Smooth muscle cell (in vitro differentiated cells): ENCODE measurements at regions not wholly inside any gene's neighbourhood (a gene's known extent, or its start where the extent isn't known, plus 50 kb on each side); places are given as distances from the start of the nearest gene placed in this dataset. TPM values are rescaled to one million over a fixed set of nuclear protein-coding genes. Genes with fewer than 3 reads are reported as not detected.
"Not testable (repeated sequence)": the region's sequence is repeated elsewhere in the genome, so short reads cannot be mapped to it uniquely, and the experiment has no call there.

Experiments
- DNase-seq: peaks from one replicate; lab custom pipeline; 2025; ENCODE audit not compliant: unreplicated experiment; lab: John Stamatoyannopoulos, UW
- H2AFZ ChIP-seq: fragments of 200-600 bp; sonication (generic); 2 replicates; pipeline ENCODE4 v1.6.0; 2016; ENCODE audit warnings: antibody characterized with exemption, low read depth, mild to moderate bottlenecking
- H3F3A ChIP-seq: fragments of 200-600 bp; sonication (generic); 2 replicates; pipeline ENCODE4 v1.6.0; 2017; ENCODE audit warnings: antibody characterized with exemption, low read depth
- H3K27ac ChIP-seq: fragments of 200-600 bp; sonication (generic); 2 replicates; pipeline ENCODE4 v1.5.1; 2016; ENCODE audit warnings: low read depth, mild to moderate bottlenecking
- H3K27me3 ChIP-seq: fragments of 200-600 bp; sonication (generic); 2 replicates; pipeline ENCODE4 v1.6.1; 2016; ENCODE audit warnings: low read depth, mild to moderate bottlenecking
- H3K36me3 ChIP-seq: fragments of 200-600 bp; sonication (generic); 2 replicates; pipeline ENCODE4 v1.5.1; 2016; ENCODE audit warnings: low read depth
- H3K4me1 ChIP-seq: fragments of 200-600 bp; sonication (generic); 2 replicates; pipeline ENCODE4 v1.5.1; 2016; ENCODE audit warnings: low read depth
- H3K4me2 ChIP-seq: fragments of 200-600 bp; sonication (generic); 2 replicates; pipeline ENCODE4 v1.6.0; 2016; ENCODE audit warnings: mild to moderate bottlenecking
- H3K4me3 ChIP-seq: fragments of 200-600 bp; sonication (generic); 2 replicates; pipeline ENCODE4 v1.5.1; 2016; ENCODE audit warnings: mild to moderate bottlenecking
- H3K79me2 ChIP-seq: fragments of 200-600 bp; sonication (generic); 2 replicates; pipeline ENCODE4 v1.6.0; 2016; ENCODE audit warnings: low read depth, mild to moderate bottlenecking
- H3K9ac ChIP-seq: fragments of 200-600 bp; sonication (generic); 2 replicates; pipeline ENCODE4 v1.6.0; 2016; ENCODE audit warnings: low read depth
- H3K9me3 ChIP-seq: fragments of 200-600 bp; sonication (generic); replicated peaks from 2 replicates; pipeline ENCODE4 v1.5.1; 2016; ENCODE audit warnings: low read depth
- H4K20me1 ChIP-seq: fragments of 200-600 bp; sonication (generic); 2 replicates; pipeline ENCODE4 v1.6.0; 2016; ENCODE audit warnings: low read depth
- WGBS: methylation state at CpG from one replicate; pipeline ENCODE4 v1.1.7; 2016; ENCODE audit warnings: low lambda C conversion rate; 5-methylcytosine and 5-hydroxymethylcytosine counted together
- small RNA-seq: library from RNA; depleted of rRNA; stranded (forward); fragments of <200 nt; gene quantifications from one replicate; pipeline ENCODE3, GENCODE V24; 2014
- TF ChIP-seq, protein P1 (sequence below): fragments of 200-600 bp; sonication (generic); IDR thresholded peaks from 2 replicates; pipeline ENCODE4 v1.5.1; 2017; ENCODE audit warnings: borderline replicate concordance, mild to moderate bottlenecking, antibody characterized with exemption; ENCODE audit not compliant: insufficient read depth, poor library complexity, severe bottlenecking

DNA sequence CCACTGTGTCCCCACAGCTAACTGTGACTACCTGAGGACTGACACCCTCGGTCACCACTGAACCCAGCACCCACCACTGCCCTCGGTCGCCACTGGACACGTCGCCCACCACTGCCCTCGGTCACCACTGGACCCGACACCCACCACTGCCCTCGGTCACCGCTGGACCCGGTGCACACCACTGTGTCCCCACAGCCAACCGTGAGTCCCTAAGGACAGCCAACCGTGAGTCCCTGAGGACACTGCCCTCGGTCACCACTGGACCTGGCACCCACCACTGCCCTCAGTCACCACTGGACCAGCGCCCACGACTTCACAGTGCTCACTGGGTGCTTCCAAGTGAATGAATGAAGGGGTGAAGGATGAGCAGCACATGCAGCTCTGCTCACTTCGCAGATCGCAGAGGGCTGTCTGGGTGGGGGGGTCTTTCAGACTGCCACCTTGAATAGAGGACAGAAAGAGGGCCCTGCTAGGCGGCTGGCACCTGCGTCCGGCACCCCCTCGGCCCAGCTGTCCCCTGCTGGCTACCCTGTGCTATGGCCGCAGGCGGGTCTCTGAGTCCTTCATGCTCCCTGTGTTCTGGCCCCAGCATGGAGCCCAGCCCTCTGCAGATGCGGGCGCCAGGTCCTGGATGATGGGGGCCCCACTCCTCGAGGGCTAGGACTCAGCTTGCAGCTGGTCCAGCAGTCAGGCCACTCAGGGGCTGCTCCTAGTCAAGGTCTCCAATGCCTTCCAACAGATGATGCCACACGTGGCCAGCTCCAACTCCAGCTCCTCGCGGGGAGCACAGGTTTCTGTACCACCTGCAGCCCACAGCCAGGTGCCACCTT, 51.4 kb upstream of the GPC1 start:
- H3F3A ChIP-seq: no peaks in the 10 kb centered on the region

DNA sequence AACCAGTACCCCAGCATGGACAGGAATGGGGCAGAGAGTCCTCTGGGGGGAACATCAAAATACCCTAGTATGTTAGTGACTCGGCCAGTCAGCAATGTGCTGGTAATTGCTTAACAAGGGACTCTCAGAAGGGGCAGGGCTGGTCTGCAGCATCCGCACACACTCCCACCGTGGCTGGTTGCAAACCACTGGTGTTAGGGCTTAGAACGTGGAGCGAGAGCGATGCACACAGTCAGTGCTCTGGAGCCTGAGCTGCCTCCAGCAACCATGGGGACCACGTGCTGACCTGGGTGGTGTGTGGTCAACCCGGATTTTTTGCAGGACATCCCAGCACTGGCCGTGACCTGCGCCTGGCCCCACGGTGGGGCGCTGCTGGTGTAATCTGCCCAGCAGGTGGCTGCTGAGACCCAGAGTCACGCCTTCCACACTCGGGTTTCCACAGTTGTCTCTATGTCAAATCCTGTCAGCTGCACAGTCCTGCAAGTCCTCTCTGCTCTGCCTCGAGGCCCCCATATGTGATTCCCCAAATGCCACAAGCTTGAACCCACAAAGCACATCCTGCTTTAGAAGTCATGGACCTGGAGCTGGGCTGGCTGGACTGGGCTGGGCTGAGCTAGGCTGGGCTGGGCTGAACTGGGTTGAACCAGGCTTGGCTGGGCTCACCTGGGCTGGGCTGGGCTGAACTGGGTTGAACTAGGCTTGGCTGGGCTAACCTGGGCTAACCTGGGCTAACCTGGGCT, 50.6 kb upstream of the GPC1 start:
- Histone ChIP-seq H3K4me1 (no peaks in the 10 kb centered on the region), H3K27me3 (no peaks in the 10 kb centered on the region), H3K79me2 (no peaks in the 10 kb centered on the region), H3K4me3 (no peak overlapping the region), H3K9me3 (no peaks in the 10 kb centered on the region), H3K27ac (no peak overlapping the region), H3K4me2 (no peak overlapping the region), H4K20me1 (no peaks in the 10 kb centered on the region), H3K36me3 (no peaks in the 10 kb centered on the region), H2AFZ (no peak overlapping the region), H3F3A (no peaks in the 10 kb centered on the region), H3K9ac (no peak overlapping the region)
- whole genome bisulfite sequencing: 90% methylated on average over 15 of the region's 15 CpGs
- TF ChIP-seq, protein P1, sequence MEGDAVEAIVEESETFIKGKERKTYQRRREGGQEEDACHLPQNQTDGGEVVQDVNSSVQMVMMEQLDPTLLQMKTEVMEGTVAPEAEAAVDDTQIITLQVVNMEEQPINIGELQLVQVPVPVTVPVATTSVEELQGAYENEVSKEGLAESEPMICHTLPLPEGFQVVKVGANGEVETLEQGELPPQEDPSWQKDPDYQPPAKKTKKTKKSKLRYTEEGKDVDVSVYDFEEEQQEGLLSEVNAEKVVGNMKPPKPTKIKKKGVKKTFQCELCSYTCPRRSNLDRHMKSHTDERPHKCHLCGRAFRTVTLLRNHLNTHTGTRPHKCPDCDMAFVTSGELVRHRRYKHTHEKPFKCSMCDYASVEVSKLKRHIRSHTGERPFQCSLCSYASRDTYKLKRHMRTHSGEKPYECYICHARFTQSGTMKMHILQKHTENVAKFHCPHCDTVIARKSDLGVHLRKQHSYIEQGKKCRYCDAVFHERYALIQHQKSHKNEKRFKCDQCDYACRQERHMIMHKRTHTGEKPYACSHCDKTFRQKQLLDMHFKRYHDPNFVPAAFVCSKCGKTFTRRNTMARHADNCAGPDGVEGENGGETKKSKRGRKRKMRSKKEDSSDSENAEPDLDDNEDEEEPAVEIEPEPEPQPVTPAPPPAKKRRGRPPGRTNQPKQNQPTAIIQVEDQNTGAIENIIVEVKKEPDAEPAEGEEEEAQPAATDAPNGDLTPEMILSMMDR: no peak
- DNase-seq: no peak

More for the DNA sequence above, 51.4 kb upstream of the GPC1 start:
- H4K20me1 ChIP-seq: no peaks in the 10 kb centered on the region
- no peak for DNase-seq
- TF ChIP-seq, protein P1: no peak
- H3K4me1 ChIP-seq: no peaks in the 10 kb centered on the region
- H3K79me2 ChIP-seq: no peaks in the 10 kb centered on the region
- H3K9ac ChIP-seq: no peak overlapping the region
- no peak overlapping the region for H3K27ac ChIP-seq
- H3K9me3 ChIP-seq: no peaks in the 10 kb centered on the region
- no peak overlapping the region for H3K4me2 ChIP-seq
- no peak overlapping the region for H3K4me3 ChIP-seq
- no peaks in the 10 kb centered on the region for H3K36me3 ChIP-seq
- WGBS: 96% methylated on average over 29 of the region's 29 CpGs
- H3K27me3 ChIP-seq: no peaks in the 10 kb centered on the region
- H2AFZ ChIP-seq: no peak overlapping the region

DNA sequence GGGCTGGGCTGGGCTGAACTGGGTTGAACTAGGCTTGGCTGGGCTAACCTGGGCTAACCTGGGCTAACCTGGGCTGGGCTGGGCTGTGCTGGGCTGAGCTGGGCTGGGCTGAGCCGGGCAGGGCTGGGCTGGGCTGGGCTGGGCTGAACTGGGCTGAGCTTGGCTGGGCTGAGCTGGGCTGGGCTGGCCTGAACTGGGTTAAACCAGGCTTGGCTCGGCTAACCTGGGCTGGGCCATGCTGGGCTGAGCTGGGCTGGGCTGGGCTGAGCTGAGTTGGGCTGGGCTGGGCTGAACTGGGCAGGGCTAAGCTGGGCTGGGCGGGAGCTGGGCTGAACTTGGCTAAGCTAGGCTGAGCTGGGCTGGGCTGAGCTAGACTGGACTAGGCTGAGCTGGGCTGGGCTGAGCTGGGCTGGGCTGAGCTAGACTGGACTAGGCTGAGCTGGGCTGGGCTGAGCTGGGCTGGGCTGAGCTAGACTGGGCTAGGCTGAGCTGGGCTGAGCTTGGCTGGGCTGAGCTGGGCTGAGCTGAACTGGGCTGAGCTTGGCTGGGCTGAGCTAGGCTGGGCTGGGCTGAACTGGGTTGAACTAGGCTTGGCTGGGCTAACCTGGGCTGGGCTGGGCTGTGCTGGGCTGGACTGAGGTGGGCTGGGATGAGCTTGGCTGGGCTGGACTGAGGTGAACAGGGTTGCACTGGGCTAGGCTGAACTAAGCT, 49.9 kb upstream of the GPC1 start:
- DNase-seq, H3K4me1 ChIP-seq, H3K36me3 ChIP-seq, H3K9me3 ChIP-seq, H3K27ac ChIP-seq, H3K4me3 ChIP-seq, H3K4me2 ChIP-seq, H2AFZ ChIP-seq, H3K9ac ChIP-seq, H3K79me2 ChIP-seq, H3K27me3 ChIP-seq, H4K20me1 ChIP-seq, H3F3A ChIP-seq: not testable (repeated sequence)
- WGBS: 90% methylated on average over 3 of the region's 3 CpGs

Small RNA genes in the stretch of these regions (small RNA-seq; reads per million reads assigned to genes)
- not detected for gene RF00012
